Lower lobe of right lung (tissue), 2 donors: ENCODE measurements at regions not wholly inside any gene's neighbourhood (a gene's known extent, or its start where the extent isn't known, plus 50 kb on each side); places are given as distances from the start of the nearest gene placed in this dataset.
"Not testable (repeated sequence)": the region's sequence is repeated elsewhere in the genome, so short reads cannot be mapped to it uniquely, and the experiment has no call there.

Experiments
- ATAC-seq, 2 donors: fragments of 200-7000 bp; cut with Tn5 transposase; one replicate each; pipeline ENCODE4 v1.9.1; 2020 to 2022; ENCODE audit warnings: mild to moderate bottlenecking in 2 of 2, moderate library complexity in 2 of 2
- DNase-seq: peaks from one replicate; pipeline ENCODE4 v3.0.0-alpha.2; 2020
- H3K27ac ChIP-seq: fragments of 200-600 bp; one replicate; pipeline ENCODE4 v1.8.0; 2022
- H3K27me3 ChIP-seq: fragments of 200-600 bp; one replicate; pipeline ENCODE4 v1.8.0; 2022; ENCODE audit warnings: low read depth
- H3K36me3 ChIP-seq: fragments of 200-600 bp; one replicate; pipeline ENCODE4 v1.8.0; 2022; ENCODE audit warnings: mild to moderate bottlenecking
- H3K4me1 ChIP-seq: fragments of 200-600 bp; one replicate; pipeline ENCODE4 v1.8.0; 2022
- H3K4me3 ChIP-seq: fragments of 200-600 bp; one replicate; pipeline ENCODE4 v1.8.0; 2022; ENCODE audit warnings: mild to moderate bottlenecking
- H3K9me3 ChIP-seq: fragments of 200-600 bp; one replicate; pipeline ENCODE4 v1.8.0; 2022
- CTCF ChIP-seq: fragments of 200-600 bp; IDR thresholded peaks from one replicate; pipeline ENCODE4 v1.8.0; 2022; ENCODE audit warnings: antibody characterized with exemption, mild to moderate bottlenecking
- intact Hi-C: fragments of 100-400 bp; cut with DNase I; formaldehyde crosslinking; loops from one replicate; pipeline ENCODE4 v1.11.0; 2022
- donor health status: DM: no; HTN: yes; CAD: no; lungs with severe emphysema.

GRCh38 chr2:39492716-39493115 lies 55.6 kb upstream of the MAP4K3 start:
- no peak for DNase-seq
- Histone ChIP-seq H3K36me3 (no peaks in the 10 kb centered on the region), H3K4me1 (peaks cover 29% of the 10 kb centered on the region), H3K27me3 (no peaks in the 10 kb centered on the region), H3K27ac (peak overlapping the region; percentile 72), H3K9me3 (no peaks in the 10 kb centered on the region), H3K4me3 (no peak overlapping the region)
- no peak for TF ChIP-seq CTCF
- no peak for ATAC-seq
- intact Hi-C loops = no loop called here

- Histone ChIP-seq H3K4me3 (no peak overlapping the region), H3K4me1 (peaks cover 24% of the 10 kb centered on the region), H3K9me3 (no peaks in the 10 kb centered on the region), H3K36me3 (no peaks in the 10 kb centered on the region), H3K27me3 (no peaks in the 10 kb centered on the region), H3K27ac (no peak overlapping the region)
- DNase-seq = no peak
- no peak for TF ChIP-seq CTCF
- intact Hi-C loops = no loop called here
- ATAC-seq = peak; percentile 71 to 80
Observed at GRCh38 chr2:39494784-39495251, 57.7 kb upstream of the MAP4K3 start.

GRCh38 chr2:39497082-39497801 lies 60.2 kb upstream of the MAP4K3 start:
- TF ChIP-seq CTCF = no peak
- H3K9me3 ChIP-seq = no peaks in the 10 kb centered on the region
- DNase-seq (no peak), ATAC-seq (peak in 1 of 2 donors; percentile 48)
- intact Hi-C loops = no loop called here
- H3K4me3 ChIP-seq = no peak overlapping the region
- no peak overlapping the region for H3K27ac ChIP-seq
- no peaks in the 10 kb centered on the region for H3K36me3 ChIP-seq
- no peaks in the 10 kb centered on the region for H3K27me3 ChIP-seq
- peaks cover 24% of the 10 kb centered on the region for H3K4me1 ChIP-seq

- H3K36me3 ChIP-seq, H3K9me3 ChIP-seq, H3K27ac ChIP-seq, H3K4me3 ChIP-seq, DNase-seq, intact Hi-C loops, ATAC-seq, H3K27me3 ChIP-seq: not testable (repeated sequence)
- H3K4me1 ChIP-seq = peaks cover 16% of the 10 kb centered on the region
Observed at GRCh38 chr2:39498176-39498575, 61.1 kb upstream of the MAP4K3 start.

- TF ChIP-seq CTCF = no peak
- ATAC-seq (no peak), DNase-seq (no peak)
- H3K27ac ChIP-seq = no peak overlapping the region
- H3K9me3 ChIP-seq = no peaks in the 10 kb centered on the region
- no peaks in the 10 kb centered on the region for H3K27me3 ChIP-seq
- peaks cover 12% of the 10 kb centered on the region for H3K4me1 ChIP-seq
- H3K4me3 ChIP-seq = no peak overlapping the region
- no peaks in the 10 kb centered on the region for H3K36me3 ChIP-seq
- intact Hi-C loops = no loop called here
Observed at GRCh38 chr2:39498786-39499185, 61.7 kb upstream of the MAP4K3 start.

GRCh38 chr2:39499336-39499735 lies 62.3 kb upstream of the MAP4K3 start:
- intact Hi-C loops = no loop called here
- no peaks in the 10 kb centered on the region for H3K36me3 ChIP-seq
- H3K9me3 ChIP-seq = no peaks in the 10 kb centered on the region
- TF ChIP-seq CTCF = no peak
- peaks cover 18% of the 10 kb centered on the region for H3K4me1 ChIP-seq
- H3K27me3 ChIP-seq = no peaks in the 10 kb centered on the region
- H3K27ac ChIP-seq = no peak overlapping the region
- DNase-seq = no peak
- ATAC-seq = no peak
- H3K4me3 ChIP-seq = no peak overlapping the region
